ENCODE measurements at regions not wholly inside any gene's neighbourhood (a gene's known extent, or its start where the extent isn't known, plus 50 kb on each side); places are given as distances from the start of the nearest gene placed in this dataset.

DNA sequence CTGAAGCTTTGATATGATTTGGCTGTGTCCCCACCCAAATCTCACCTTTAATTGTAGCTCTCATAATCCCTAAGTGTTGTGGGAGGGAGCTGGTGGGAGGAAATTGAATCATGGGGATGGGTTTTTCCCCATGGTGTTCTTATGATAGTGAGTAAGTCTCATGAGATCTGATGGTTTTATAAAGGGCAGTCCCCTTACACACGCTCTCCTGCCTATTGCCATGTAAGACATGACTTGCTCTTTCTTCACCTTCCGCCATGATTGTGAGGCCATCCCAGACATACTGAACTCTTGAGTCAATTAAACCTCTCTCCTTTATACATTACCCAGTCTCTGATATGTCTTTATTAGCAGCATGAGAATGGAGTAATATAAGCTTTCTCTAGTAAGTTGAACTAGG is 261.9 kb downstream of the HLX start:
- Histone ChIP-seq H2BK12ac (ENCODE audit: low read length) (no peak overlapping the region), H3K4ac (ENCODE audit: low read depth, low read length) (no peak overlapping the region), H3K27ac (ENCODE audit: low read depth, low read length) (no peak overlapping the region), H3K79me1 (ENCODE audit: low read length) (no peaks in the 10 kb centered on the region), H3K4me1 (ENCODE audit: control insufficient read depth in 1 of 2, insufficient read depth in 2 of 2, low read length in 2 of 2) (peaks cover 0 to 2% of the 10 kb centered on the region in 2 experiments), H2BK120ac (ENCODE audit: insufficient read depth, low read length, poor library complexity) (no peak overlapping the region), H3K36me3 (ENCODE audit: control insufficient read depth in 1 of 2, insufficient read depth in 2 of 2, low read length in 2 of 2) (no peaks in the 10 kb centered on the region), H4K8ac (ENCODE audit: low read depth, low read length) (no peak overlapping the region), H3K9ac (ENCODE audit: low read length) (no peak overlapping the region), H3K27me3 (ENCODE audit: insufficient read depth, low read length) (no peaks in the 10 kb centered on the region), H3K79me2 (ENCODE audit: control insufficient read depth, insufficient read depth, low read length, poor library complexity) (no peaks in the 10 kb centered on the region), H3K14ac (ENCODE audit: low read length) (no peak overlapping the region), H3K18ac (ENCODE audit: low read length) (no peak overlapping the region), H3K23ac (ENCODE audit: low read length) (no peak overlapping the region), H2AK5ac (ENCODE audit: low read length) (no peak overlapping the region), H3K4me2 (ENCODE audit: low read length) (no peak overlapping the region), H2AFZ (ENCODE audit: insufficient read depth, low read length, poor library complexity) (no peak overlapping the region), H3K9me3 (ENCODE audit: insufficient read depth, low read depth, low read length) (no peaks in the 10 kb centered on the region), H4K12ac (ENCODE audit: low read depth, low read length) (no peak overlapping the region), H4K91ac (ENCODE audit: low read depth, low read length) (no peak overlapping the region), H3K4me3 (ENCODE audit: low read depth, low read length) (no peak overlapping the region), H2BK5ac (ENCODE audit: low read depth, low read length, poor library complexity) (no peak overlapping the region)
- DNase-seq = no peak
- WGBS (ENCODE audit: extremely low coverage, insufficient coverage, insufficient read length) = no CpG with 5 or more reads among the region's 2 CpGs

DNA sequence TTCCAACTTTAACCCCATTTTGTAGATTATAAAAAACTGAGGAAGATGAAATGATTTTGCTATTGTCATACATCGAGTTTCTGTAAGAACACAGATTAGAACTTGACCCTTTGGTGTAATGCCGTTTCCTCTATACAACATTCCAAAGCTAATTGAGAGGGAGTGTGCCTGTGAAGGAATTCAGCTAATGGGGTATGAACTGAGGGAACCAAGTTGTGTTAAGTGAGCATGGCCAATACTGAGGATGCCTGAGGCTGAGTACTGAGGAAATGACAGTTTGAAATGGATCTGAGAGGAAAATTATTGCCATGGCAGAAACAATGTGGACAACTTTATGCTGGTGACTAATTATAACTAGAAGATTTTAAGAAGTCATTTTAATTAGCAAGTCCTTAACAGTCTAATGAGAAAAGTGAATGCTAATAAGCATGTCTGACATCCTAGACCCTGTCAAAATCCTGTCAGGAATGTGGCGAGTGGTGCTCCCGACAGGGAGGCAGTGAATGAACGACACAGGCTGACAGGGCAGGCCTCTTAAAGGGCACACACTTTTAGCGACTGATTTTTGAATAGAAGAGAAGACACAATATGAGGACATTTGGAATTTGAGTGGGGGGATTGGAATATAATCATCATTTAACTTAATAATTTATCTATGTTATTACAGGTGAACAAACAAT is 262.5 kb downstream of the HLX start:
- DNase-seq = no peak
- Histone ChIP-seq H3K23ac (ENCODE audit: low read length) (no peak overlapping the region), H2BK120ac (ENCODE audit: insufficient read depth, low read length, poor library complexity) (no peak overlapping the region), H4K91ac (ENCODE audit: low read depth, low read length) (no peak overlapping the region), H3K9ac (ENCODE audit: low read length) (no peak overlapping the region), H3K27me3 (ENCODE audit: insufficient read depth, low read length) (no peaks in the 10 kb centered on the region), H3K18ac (ENCODE audit: low read length) (no peak overlapping the region), H3K4me2 (ENCODE audit: low read length) (no peak overlapping the region), H3K9me3 (ENCODE audit: insufficient read depth, low read depth, low read length) (no peaks in the 10 kb centered on the region), H3K36me3 (ENCODE audit: control insufficient read depth in 1 of 2, insufficient read depth in 2 of 2, low read length in 2 of 2) (no peaks in the 10 kb centered on the region), H2BK12ac (ENCODE audit: low read length) (no peak overlapping the region), H3K79me2 (ENCODE audit: control insufficient read depth, insufficient read depth, low read length, poor library complexity) (no peaks in the 10 kb centered on the region), H3K4ac (ENCODE audit: low read depth, low read length) (no peak overlapping the region), H3K79me1 (ENCODE audit: low read length) (no peaks in the 10 kb centered on the region), H3K4me3 (ENCODE audit: low read depth, low read length) (no peak overlapping the region), H3K14ac (ENCODE audit: low read length) (no peak overlapping the region), H4K8ac (ENCODE audit: low read depth, low read length) (no peak overlapping the region), H3K27ac (ENCODE audit: low read depth, low read length) (no peak overlapping the region), H2AK5ac (ENCODE audit: low read length) (no peak overlapping the region), H2BK5ac (ENCODE audit: low read depth, low read length, poor library complexity) (no peak overlapping the region), H2AFZ (ENCODE audit: insufficient read depth, low read length, poor library complexity) (no peak overlapping the region), H3K4me1 (ENCODE audit: control insufficient read depth in 1 of 2, insufficient read depth in 2 of 2, low read length in 2 of 2) (peaks cover 0 to 2% of the 10 kb centered on the region in 2 experiments), H4K12ac (ENCODE audit: low read depth, low read length) (no peak overlapping the region)
- no CpG with 5 or more reads among the region's 6 CpGs for WGBS (ENCODE audit: extremely low coverage, insufficient coverage, insufficient read length)

DNA sequence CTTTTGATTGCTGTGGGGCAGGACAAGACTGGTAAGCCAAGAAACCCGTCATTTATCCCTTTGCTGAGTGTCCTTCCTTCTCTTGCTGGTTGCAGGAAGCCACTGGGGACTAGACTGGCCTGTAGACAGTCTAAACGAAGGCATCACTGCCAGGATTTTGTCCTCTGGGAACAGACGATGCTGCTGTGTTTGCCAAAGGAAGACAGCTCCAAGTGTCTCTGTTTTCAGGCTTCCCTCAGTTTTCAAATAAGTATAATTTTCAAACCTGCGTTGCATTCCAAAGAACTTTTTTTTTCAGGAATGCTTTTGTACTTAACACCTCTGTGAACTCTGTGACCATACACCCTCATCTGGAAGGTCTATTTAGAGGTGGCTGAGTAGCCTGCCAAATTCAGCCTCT is 269.4 kb downstream of the HLX start:
- Histone ChIP-seq H3K14ac (ENCODE audit: low read length) (no peak overlapping the region), H3K79me2 (ENCODE audit: control insufficient read depth, insufficient read depth, low read length, poor library complexity) (no peaks in the 10 kb centered on the region), H3K4ac (ENCODE audit: low read depth, low read length) (no peak overlapping the region), H3K79me1 (ENCODE audit: low read length) (no peaks in the 10 kb centered on the region), H2AFZ (ENCODE audit: insufficient read depth, low read length, poor library complexity) (no peak overlapping the region), H4K12ac (ENCODE audit: low read depth, low read length) (no peak overlapping the region), H3K27me3 (ENCODE audit: insufficient read depth, low read length) (no peaks in the 10 kb centered on the region), H3K18ac (ENCODE audit: low read length) (no peak overlapping the region), H4K91ac (ENCODE audit: low read depth, low read length) (no peak overlapping the region), H2BK120ac (ENCODE audit: insufficient read depth, low read length, poor library complexity) (no peak overlapping the region), H3K4me2 (ENCODE audit: low read length) (no peak overlapping the region), H4K8ac (ENCODE audit: low read depth, low read length) (no peak overlapping the region), H3K9ac (ENCODE audit: low read length) (no peak overlapping the region), H3K27ac (ENCODE audit: low read depth, low read length) (no peak overlapping the region), H3K4me3 (ENCODE audit: low read depth, low read length) (no peak overlapping the region), H2AK5ac (ENCODE audit: low read length) (no peak overlapping the region), H3K36me3 (ENCODE audit: control insufficient read depth in 1 of 2, insufficient read depth in 2 of 2, low read length in 2 of 2) (no peaks in the 10 kb centered on the region), H2BK12ac (ENCODE audit: low read length) (no peak overlapping the region), H3K23ac (ENCODE audit: low read length) (no peak overlapping the region), H3K9me3 (ENCODE audit: insufficient read depth, low read depth, low read length) (no peaks in the 10 kb centered on the region), H2BK5ac (ENCODE audit: low read depth, low read length, poor library complexity) (no peak overlapping the region), H3K4me1 (ENCODE audit: control insufficient read depth in 1 of 2, insufficient read depth in 2 of 2, low read length in 2 of 2) (no peaks in the 10 kb centered on the region)
- no peak for DNase-seq
- no CpG with 5 or more reads among the region's 4 CpGs for WGBS (ENCODE audit: extremely low coverage, insufficient coverage, insufficient read length)

GRCh38 chr1:221149111-221149510 is 269.9 kb downstream of the HLX start:
- no peaks in the 10 kb centered on the region for H3K9me3 ChIP-seq (ENCODE audit: insufficient read depth, low read depth, low read length)
- no peaks in the 10 kb centered on the region for H3K79me1 ChIP-seq (ENCODE audit: low read length)
- no peak overlapping the region for H4K91ac ChIP-seq (ENCODE audit: low read depth, low read length)
- no peak overlapping the region for H3K14ac ChIP-seq (ENCODE audit: low read length)
- no peak overlapping the region for H3K18ac ChIP-seq (ENCODE audit: low read length)
- H3K27me3 ChIP-seq (ENCODE audit: insufficient read depth, low read length) = no peaks in the 10 kb centered on the region
- no peak overlapping the region for H2AFZ ChIP-seq (ENCODE audit: insufficient read depth, low read length, poor library complexity)
- no peaks in the 10 kb centered on the region for H3K4me1 ChIP-seq (ENCODE audit: control insufficient read depth in 1 of 2, insufficient read depth in 2 of 2, low read length in 2 of 2)
- H2BK12ac ChIP-seq (ENCODE audit: low read length) = no peak overlapping the region
- no peak overlapping the region for H3K4me2 ChIP-seq (ENCODE audit: low read length)
- H3K36me3 ChIP-seq (ENCODE audit: control insufficient read depth in 1 of 2, insufficient read depth in 2 of 2, low read length in 2 of 2) = no peaks in the 10 kb centered on the region
- no peak overlapping the region for H3K23ac ChIP-seq (ENCODE audit: low read length)
- no peak overlapping the region for H3K27ac ChIP-seq (ENCODE audit: low read depth, low read length)
- H4K12ac ChIP-seq (ENCODE audit: low read depth, low read length) = no peak overlapping the region
- H3K9ac ChIP-seq (ENCODE audit: low read length) = no peak overlapping the region
- H3K4ac ChIP-seq (ENCODE audit: low read depth, low read length) = no peak overlapping the region
- no peak overlapping the region for H4K8ac ChIP-seq (ENCODE audit: low read depth, low read length)
- peak in 1 of 2 donors; percentile 23 for DNase-seq
- no peak overlapping the region for H2BK120ac ChIP-seq (ENCODE audit: insufficient read depth, low read length, poor library complexity)
- no peak overlapping the region for H3K4me3 ChIP-seq (ENCODE audit: low read depth, low read length)
- no peak overlapping the region for H2BK5ac ChIP-seq (ENCODE audit: low read depth, low read length, poor library complexity)
- no peak overlapping the region for H2AK5ac ChIP-seq (ENCODE audit: low read length)
- no peaks in the 10 kb centered on the region for H3K79me2 ChIP-seq (ENCODE audit: control insufficient read depth, insufficient read depth, low read length, poor library complexity)
- WGBS (ENCODE audit: extremely low coverage, insufficient coverage, insufficient read length) = no CpG with 5 or more reads among the region's 4 CpGs

Measured in trophoblast cell (in vitro differentiated cells and primary cell).